HG03175 (cell line): ENCODE measurements at regions not wholly inside any gene's neighbourhood (a gene's known extent, or its start where the extent isn't known, plus 50 kb on each side); places are given as distances from the start of the nearest gene placed in this dataset.
"Not testable (repeated sequence)": the region's sequence is repeated elsewhere in the genome, so short reads cannot be mapped to it uniquely, and the experiment has no call there.

ENCODE experiments used
- ATAC-seq: cut with Tn5 transposase; IDR thresholded peaks from one replicate; pipeline ENCODE4 v1.9.1; 2021; ENCODE audit warnings: mild to moderate bottlenecking, moderate library complexity; ENCODE audit not compliant: unreplicated experiment

GRCh38 chr18:75862458-75862857 is 435.0 kb upstream of the SMIM21 start:
- ATAC-seq: no peak

- ATAC-seq: no peak
Measured at GRCh38 chr18:75860166-75860565, 432.7 kb upstream of the SMIM21 start.

- no peak for ATAC-seq
Measured at GRCh38 chr18:75859533-75859932, 432.0 kb upstream of the SMIM21 start.

- no peak for ATAC-seq
Measured at GRCh38 chr18:75858754-75859153, 431.3 kb upstream of the SMIM21 start.

- no peak for ATAC-seq
Measured at GRCh38 chr18:75857558-75857957, 430.1 kb upstream of the SMIM21 start.

- ATAC-seq: no peak
Measured at GRCh38 chr18:75854808-75855207, 427.3 kb upstream of the SMIM21 start.

GRCh38 chr18:75854174-75854573 is 426.7 kb upstream of the SMIM21 start:
- ATAC-seq: no peak

GRCh38 chr18:75846321-75846720 is 418.8 kb upstream of the SMIM21 start:
- no peak for ATAC-seq

GRCh38 chr18:75845413-75845812 is 417.9 kb upstream of the SMIM21 start:
- ATAC-seq: no peak

GRCh38 chr18:75844146-75844545 is 416.6 kb upstream of the SMIM21 start:
- ATAC-seq: no peak

GRCh38 chr18:75840131-75840530 is 412.6 kb upstream of the SMIM21 start:
- no peak for ATAC-seq

GRCh38 chr18:75839686-75840085 is 412.2 kb upstream of the SMIM21 start:
- ATAC-seq: not testable (repeated sequence)

GRCh38 chr18:75839041-75839440 is 411.5 kb upstream of the SMIM21 start:
- ATAC-seq: no peak

- ATAC-seq: no peak
Measured at GRCh38 chr18:75837316-75837715, 409.8 kb upstream of the SMIM21 start.

GRCh38 chr18:75836516-75836915 is 409.0 kb upstream of the SMIM21 start:
- no peak for ATAC-seq

GRCh38 chr18:75831960-75832359 is 404.5 kb upstream of the SMIM21 start:
- no peak for ATAC-seq

GRCh38 chr18:75830828-75831227 is 403.3 kb upstream of the SMIM21 start:
- ATAC-seq: no peak

- ATAC-seq: no peak
Measured at GRCh38 chr18:75829091-75829490, 401.6 kb upstream of the SMIM21 start.

- no peak for ATAC-seq
Measured at GRCh38 chr18:75828379-75828778, 400.9 kb upstream of the SMIM21 start.

- ATAC-seq: no peak
Measured at GRCh38 chr18:75827751-75828287, 400.3 kb upstream of the SMIM21 start.

GRCh38 chr18:75824661-75825060 is 397.2 kb upstream of the SMIM21 start:
- ATAC-seq: no peak

- no peak for ATAC-seq
Measured at GRCh38 chr18:75823471-75823870, 396.0 kb upstream of the SMIM21 start.

- no peak for ATAC-seq
Measured at GRCh38 chr18:75818383-75818782, 390.9 kb upstream of the SMIM21 start.

- ATAC-seq: no peak
Measured at GRCh38 chr18:75815767-75816166, 388.3 kb upstream of the SMIM21 start.
